GM18909 (cell line): ENCODE measurements at regions not wholly inside any gene's neighbourhood (a gene's known extent, or its start where the extent isn't known, plus 50 kb on each side); places are given as distances from the start of the nearest gene placed in this dataset.

Source experiments
- ATAC-seq: cut with Tn5 transposase; IDR thresholded peaks from one replicate; pipeline ENCODE4 v1.9.1; 2021; ENCODE audit warnings: mild to moderate bottlenecking; ENCODE audit not compliant: unreplicated experiment, poor library complexity

- ATAC-seq: no peak
Measured at GRCh38 chr3:155029941-155030340, 50.2 kb upstream of the MME start.

- no peak for ATAC-seq
Measured at GRCh38 chr3:155026999-155027591, 53.0 kb upstream of the MME start.

GRCh38 chr3:155024006-155024638, 56.0 kb upstream of the MME start:
- ATAC-seq: no peak

GRCh38 chr3:155022896-155023295, 57.2 kb upstream of the MME start:
- no peak for ATAC-seq

- no peak for ATAC-seq
Measured at GRCh38 chr3:155019575-155019974, 60.5 kb upstream of the MME start.

GRCh38 chr3:155018621-155019330, 61.3 kb upstream of the MME start:
- ATAC-seq: no peak

- ATAC-seq: no peak
Measured at GRCh38 chr3:155015776-155016436, 64.2 kb upstream of the MME start.

GRCh38 chr3:155014953-155015352, 65.2 kb upstream of the MME start:
- no peak for ATAC-seq

- no peak for ATAC-seq
Measured at GRCh38 chr3:155013427-155013826, 66.7 kb upstream of the MME start.

- ATAC-seq: no peak
Measured at GRCh38 chr3:155012584-155012983, 67.5 kb upstream of the MME start.

- no peak for ATAC-seq
Measured at GRCh38 chr3:155010416-155010815, 69.7 kb upstream of the MME start.

- ATAC-seq: no peak
Measured at GRCh38 chr3:155009217-155009616, 70.9 kb upstream of the MME start.

GRCh38 chr3:155007729-155008128, 72.4 kb upstream of the MME start:
- ATAC-seq: no peak

GRCh38 chr3:155001289-155002010, 78.7 kb upstream of the MME start:
- no peak for ATAC-seq

- no peak for ATAC-seq
Measured at GRCh38 chr3:154992655-154993054, 87.5 kb upstream of the MME start.

GRCh38 chr3:154990543-154990942, 89.6 kb upstream of the MME start:
- ATAC-seq: no peak

GRCh38 chr3:154987846-154988245, 92.3 kb upstream of the MME start:
- ATAC-seq: no peak

GRCh38 chr3:154981664-154982063, 98.5 kb upstream of the MME start:
- no peak for ATAC-seq

GRCh38 chr3:154981201-154981600, 98.9 kb upstream of the MME start:
- no peak for ATAC-seq

GRCh38 chr3:154979331-154979730, 100.8 kb upstream of the MME start:
- no peak for ATAC-seq

- no peak for ATAC-seq
Measured at GRCh38 chr3:154977666-154978065, 102.5 kb upstream of the MME start.
